ENCODE measurements at regions not wholly inside any gene's neighbourhood (a gene's known extent, or its start where the extent isn't known, plus 50 kb on each side); places are given as distances from the start of the nearest gene placed in this dataset.

DNA sequence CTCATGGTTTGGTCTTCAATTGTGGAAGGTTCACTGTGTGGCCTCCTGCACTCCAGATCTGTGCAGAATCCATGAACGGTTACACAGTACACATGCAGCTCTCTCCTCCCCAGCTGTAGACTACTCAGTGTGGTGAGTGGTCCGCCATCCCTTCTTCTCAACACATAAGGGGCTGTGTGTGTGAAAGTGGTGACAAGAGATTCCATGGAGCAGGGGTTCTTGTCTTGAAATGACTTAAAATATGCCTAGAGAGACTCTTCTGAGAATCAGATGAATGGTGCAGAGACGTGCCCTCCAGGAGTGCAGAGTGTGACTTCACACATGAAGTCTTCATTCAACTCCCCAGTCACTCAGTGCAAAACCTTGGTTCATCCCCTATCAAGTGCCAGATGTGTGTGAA is 151.0 kb upstream of the COPS8 start:
- DNase-seq: no peak
- Histone ChIP-seq H3K36me3 (no peaks in the 10 kb centered on the region), H3K4me1 (ENCODE audit: insufficient read depth) (no peaks in the 10 kb centered on the region), H3K9me3 (no peaks in the 10 kb centered on the region), H3K27me3 (no peaks in the 10 kb centered on the region), H3K4me3 (no peak overlapping the region), H3K27ac (no peak overlapping the region)
- intact Hi-C loops (cut with DNase I): no loop called here
- TF ChIP-seq, protein P1, sequence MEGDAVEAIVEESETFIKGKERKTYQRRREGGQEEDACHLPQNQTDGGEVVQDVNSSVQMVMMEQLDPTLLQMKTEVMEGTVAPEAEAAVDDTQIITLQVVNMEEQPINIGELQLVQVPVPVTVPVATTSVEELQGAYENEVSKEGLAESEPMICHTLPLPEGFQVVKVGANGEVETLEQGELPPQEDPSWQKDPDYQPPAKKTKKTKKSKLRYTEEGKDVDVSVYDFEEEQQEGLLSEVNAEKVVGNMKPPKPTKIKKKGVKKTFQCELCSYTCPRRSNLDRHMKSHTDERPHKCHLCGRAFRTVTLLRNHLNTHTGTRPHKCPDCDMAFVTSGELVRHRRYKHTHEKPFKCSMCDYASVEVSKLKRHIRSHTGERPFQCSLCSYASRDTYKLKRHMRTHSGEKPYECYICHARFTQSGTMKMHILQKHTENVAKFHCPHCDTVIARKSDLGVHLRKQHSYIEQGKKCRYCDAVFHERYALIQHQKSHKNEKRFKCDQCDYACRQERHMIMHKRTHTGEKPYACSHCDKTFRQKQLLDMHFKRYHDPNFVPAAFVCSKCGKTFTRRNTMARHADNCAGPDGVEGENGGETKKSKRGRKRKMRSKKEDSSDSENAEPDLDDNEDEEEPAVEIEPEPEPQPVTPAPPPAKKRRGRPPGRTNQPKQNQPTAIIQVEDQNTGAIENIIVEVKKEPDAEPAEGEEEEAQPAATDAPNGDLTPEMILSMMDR (IDR thresholded peaks at IDR 0.05): no peak
- TF ChIP-seq EP300 (IDR thresholded peaks at IDR 0.05) (no peak), POLR2A (IDR thresholded peaks at IDR 0.05) (no peak)
- 92 to 94% (median 94%) methylated on average over 3 of the region's 3 CpGs for WGBS, 3 donors

DNA sequence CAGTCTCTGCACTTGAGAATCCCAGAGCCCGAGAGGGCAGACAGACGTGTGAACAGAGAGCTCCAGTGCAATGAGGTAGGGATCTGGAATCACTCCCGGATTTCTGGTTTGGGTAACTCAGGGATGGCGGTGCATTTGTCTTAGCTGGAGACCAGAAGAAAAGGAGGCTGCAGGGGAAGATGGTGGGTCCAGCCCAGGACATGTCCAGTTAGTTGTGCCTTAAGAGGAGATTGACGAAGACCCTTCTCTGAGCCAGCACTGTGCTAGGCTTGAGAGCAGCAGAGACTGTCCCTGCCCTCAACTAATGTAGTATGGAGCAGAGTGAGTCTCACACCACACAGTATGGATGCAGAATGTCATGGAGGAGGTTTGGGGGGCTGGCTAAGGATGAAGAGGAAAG is 150.6 kb upstream of the COPS8 start:
- H3K4me3 ChIP-seq: no peak overlapping the region
- 84 to 85% (median 85%) methylated on average over 5 of the region's 5 CpGs for WGBS, 3 donors
- no peak for DNase-seq

DNA sequence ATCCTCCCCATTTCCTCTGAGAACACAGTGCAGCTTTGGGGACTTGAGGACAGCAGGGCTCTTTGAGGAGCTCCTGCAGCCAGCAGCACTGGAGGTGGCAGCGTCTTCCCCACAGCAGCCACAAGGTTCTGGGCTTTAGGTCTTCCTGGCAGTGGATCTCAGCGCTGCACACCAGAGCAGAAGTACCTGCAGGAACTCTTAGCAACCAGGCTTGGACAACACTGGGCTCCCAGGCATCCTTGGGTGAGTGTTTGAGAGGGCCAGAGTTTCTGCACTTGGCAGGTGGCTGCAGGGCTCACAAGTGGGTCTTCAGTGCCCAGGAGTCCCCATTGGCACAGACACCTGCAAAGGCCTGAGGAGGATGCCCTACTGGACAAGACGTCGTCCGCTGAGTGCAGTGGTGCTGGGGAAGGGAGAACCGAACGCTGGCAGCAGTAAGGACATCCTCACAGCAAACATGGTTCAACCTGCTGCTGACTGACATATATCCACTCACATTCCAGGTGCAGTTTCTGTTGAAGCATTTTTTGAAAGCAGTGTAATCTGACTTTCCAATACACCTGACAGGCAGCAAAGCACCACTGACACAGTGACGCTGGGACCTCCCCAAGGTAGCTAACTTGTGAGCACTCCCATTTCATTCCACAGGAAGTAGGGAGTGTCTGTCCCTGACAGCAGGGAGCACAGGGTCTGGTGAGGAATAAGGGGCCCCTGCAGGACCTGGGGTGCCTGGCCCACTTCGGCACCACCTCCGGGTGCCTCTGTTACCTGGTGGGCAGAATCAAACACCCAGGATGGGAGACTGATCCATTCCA is 149.9 kb upstream of the COPS8 start:
- Histone ChIP-seq H3K9me3 (no peaks in the 10 kb centered on the region), H3K36me3 (no peaks in the 10 kb centered on the region), H3K4me3 (no peak overlapping the region), H3K27ac (no peak overlapping the region), H3K4me1 (ENCODE audit: insufficient read depth) (no peaks in the 10 kb centered on the region), H3K27me3 (no peaks in the 10 kb centered on the region)
- TF ChIP-seq POLR2A (IDR thresholded peaks at IDR 0.05) (no peak), EP300 (IDR thresholded peaks at IDR 0.05) (no peak)
- TF ChIP-seq, protein P1 (IDR thresholded peaks at IDR 0.05): no peak
- intact Hi-C loops (cut with DNase I): no loop called here
- DNase-seq: no peak
- WGBS, 3 donors: 77 to 86% (median 84%) methylated on average over 10 of the region's 10 CpGs

More for the DNA sequence above, 150.6 kb upstream of the COPS8 start:
- intact Hi-C loops (cut with DNase I): no loop called here
- H3K36me3 ChIP-seq: no peaks in the 10 kb centered on the region
- TF ChIP-seq EP300 (IDR thresholded peaks at IDR 0.05): no peak
- no peak for TF ChIP-seq POLR2A (IDR thresholded peaks at IDR 0.05)
- TF ChIP-seq, protein P1 (IDR thresholded peaks at IDR 0.05): no peak
- no peaks in the 10 kb centered on the region for H3K9me3 ChIP-seq
- no peak overlapping the region for H3K27ac ChIP-seq
- no peaks in the 10 kb centered on the region for H3K4me1 ChIP-seq (ENCODE audit: insufficient read depth)
- H3K27me3 ChIP-seq: no peaks in the 10 kb centered on the region

DNA sequence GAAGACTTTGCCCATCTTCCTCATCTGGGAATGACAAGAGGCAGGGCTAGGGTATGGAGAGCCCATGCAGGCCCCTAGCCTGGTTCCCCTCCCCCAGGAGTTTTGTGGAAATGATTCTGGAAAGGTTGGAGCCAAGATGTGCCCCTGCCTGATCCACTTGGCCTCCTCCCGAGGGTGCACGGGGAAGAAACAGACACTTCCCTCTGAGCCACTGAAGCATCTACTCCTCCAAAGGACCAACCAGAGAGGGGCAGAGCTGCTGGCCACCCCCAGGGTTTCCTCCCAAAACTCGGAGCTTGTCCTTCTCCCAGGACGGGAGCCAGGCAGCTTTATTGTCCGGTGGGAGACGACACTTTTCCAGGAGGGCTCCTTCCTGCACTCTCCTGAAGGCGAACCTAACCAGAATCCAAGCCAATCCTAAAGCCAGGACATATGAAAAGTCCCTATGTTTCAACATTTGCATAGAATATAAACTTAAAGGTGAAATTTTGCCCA is 149.2 kb upstream of the COPS8 start:
- intact Hi-C loops (cut with DNase I): no loop called here
- TF ChIP-seq EP300 (IDR thresholded peaks at IDR 0.05) (no peak), POLR2A (IDR thresholded peaks at IDR 0.05) (no peak)
- TF ChIP-seq, protein P1 (IDR thresholded peaks at IDR 0.05): no peak
- H3K27me3 ChIP-seq: no peaks in the 10 kb centered on the region
- no peaks in the 10 kb centered on the region for H3K36me3 ChIP-seq
- no peaks in the 10 kb centered on the region for H3K4me1 ChIP-seq (ENCODE audit: insufficient read depth)
- H3K4me3 ChIP-seq: no peak overlapping the region
- DNase-seq: no peak
- H3K9me3 ChIP-seq: no peaks in the 10 kb centered on the region
- H3K27ac ChIP-seq: no peak overlapping the region
- 55 to 75% (median 71%) methylated on average over 7 of the region's 7 CpGs for WGBS, 3 donors

All from ovary (tissue), 7 donors.